Forelimb muscle (tissue), 1 donor: ENCODE measurements at regions not wholly inside any gene's neighbourhood (a gene's known extent, or its start where the extent isn't known, plus 50 kb on each side); places are given as distances from the start of the nearest gene placed in this dataset.

Experiments used
- DNase-seq: peaks from one replicate; pipeline ENCODE4 v3.0.0-alpha.2; 2013; ENCODE audit warnings: low read depth

DNA sequence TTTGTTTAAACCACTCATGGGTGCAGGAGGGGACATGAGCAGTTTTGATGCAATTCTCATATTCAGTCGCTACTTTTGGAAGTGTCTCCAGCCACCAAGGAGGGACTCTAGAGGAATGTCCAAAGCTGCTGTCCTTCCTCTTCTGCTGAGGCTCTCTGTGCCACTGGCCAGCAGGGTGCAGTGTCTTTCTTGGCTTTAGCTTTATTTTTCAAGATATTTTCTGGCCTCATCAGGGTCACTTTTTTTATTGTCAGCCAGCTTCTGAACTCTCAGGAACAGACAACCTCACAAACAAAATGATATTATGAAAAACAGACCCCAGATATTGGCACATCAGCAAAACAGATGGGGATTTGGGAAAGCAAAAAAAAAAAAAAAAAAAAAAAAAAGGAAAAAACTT lies 289.3 kb upstream of the ZSWIM2 start:
- no peak for DNase-seq

DNA sequence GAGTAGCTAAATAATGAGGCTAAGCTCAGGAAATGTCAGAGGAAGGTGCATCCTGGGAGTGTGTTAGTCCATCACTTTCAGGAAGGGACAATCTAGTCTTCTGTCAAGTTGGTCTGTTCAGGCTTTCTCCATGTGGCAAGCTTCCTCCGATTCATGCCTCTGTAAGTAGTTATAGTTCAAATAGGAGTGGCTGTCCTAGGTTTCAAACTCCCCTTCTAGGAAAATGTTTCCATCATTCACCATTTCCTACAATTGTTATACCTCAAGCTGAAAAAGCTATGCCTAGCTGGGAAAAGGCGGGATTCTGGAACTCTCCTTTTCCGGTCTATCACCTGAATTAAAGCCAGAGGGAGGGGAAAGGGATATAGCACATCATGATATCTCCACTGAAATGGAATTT lies 287.7 kb upstream of the ZSWIM2 start:
- no peak for DNase-seq

DNA sequence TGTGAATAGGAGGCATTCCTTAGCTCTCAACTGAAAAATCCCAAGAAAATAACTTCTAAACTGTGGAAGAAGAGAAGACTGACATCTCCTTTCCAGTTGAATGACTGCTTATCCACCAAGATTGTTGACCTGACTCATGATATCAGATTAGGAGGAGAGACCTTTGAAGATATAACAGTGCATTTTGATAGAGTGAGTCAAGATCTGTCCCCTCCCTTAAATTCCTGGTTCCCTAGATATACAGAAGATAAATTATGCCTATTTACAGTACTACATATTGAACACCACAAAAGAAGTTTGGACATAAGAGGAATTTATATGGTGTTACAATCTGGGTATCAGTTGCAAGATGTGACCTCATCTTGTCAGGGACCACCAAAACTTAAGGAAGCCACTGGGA lies 285.3 kb upstream of the ZSWIM2 start:
- no peak for DNase-seq

DNA sequence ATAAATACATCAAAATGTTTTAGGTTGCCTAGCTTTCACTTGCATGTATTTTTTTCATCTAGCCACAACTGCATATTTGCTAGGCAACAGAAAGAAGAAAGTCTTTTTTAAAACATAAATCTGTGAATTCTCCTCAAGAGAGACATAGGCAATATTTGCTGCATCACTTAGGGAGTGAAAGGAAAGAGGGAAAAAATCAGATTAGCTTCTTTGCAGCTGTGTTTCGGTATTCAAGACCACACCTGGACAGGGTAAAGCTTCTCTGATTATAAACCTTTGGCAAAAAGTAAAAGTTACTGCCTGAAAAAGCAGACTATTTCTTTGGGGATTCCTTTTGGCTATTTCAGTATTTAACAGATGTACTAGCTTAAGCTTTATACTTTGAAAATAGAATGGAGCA lies 280.9 kb upstream of the ZSWIM2 start:
- DNase-seq, result no peak

DNA sequence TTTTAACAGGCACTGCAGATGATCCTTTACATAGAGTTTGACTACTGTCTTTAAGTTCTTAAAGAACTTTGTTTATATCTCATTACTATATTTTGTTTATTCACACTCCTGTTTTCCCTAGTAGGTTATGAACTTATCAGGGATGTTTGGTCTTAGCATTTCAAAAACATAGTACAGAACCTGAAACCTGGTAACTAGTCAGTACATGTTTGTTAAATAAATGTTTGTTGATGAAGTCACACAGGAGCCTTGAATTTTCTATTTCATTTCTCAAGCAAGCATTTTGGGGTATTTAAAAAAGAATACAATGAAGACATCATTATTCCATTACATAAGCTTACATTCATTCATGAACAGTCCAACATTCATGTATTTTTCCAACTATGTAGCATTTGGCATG lies 280.3 kb upstream of the ZSWIM2 start:
- DNase-seq, result no peak

DNA sequence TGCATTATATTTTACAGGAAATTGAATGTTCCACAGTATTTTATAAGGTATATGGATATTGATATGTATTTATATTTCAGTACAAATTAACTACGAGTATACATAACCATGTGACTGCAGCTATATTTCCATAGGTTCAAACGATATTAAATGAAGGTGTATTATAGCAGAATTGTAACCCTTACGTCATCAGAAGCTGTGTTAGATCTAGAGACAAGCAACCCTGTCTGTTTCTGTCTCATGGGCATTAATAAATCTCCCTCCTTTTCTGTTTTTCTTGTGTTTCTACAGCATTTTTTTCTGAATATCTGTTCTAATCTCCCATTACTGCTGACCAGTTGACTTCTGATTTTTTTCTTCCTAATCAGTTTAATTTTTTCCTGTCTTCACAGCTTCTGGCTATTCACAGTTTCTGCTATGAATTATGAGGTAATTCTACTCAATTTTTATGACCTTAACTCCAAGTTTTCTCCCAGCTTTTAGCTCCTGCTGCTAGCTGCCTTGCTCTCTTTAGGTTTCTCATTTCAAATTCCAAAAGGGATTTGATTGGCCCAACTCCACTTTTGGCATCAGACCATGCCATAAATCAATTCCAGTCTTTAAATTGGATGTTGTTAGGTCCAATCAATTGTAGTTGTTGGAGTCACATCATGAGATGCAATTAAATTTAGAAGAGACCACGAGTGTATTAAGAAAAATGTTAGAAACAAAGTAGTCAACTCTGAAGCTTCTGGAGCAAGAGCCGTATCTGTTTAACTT lies 277.5 kb upstream of the ZSWIM2 start:
- no peak for DNase-seq

DNA sequence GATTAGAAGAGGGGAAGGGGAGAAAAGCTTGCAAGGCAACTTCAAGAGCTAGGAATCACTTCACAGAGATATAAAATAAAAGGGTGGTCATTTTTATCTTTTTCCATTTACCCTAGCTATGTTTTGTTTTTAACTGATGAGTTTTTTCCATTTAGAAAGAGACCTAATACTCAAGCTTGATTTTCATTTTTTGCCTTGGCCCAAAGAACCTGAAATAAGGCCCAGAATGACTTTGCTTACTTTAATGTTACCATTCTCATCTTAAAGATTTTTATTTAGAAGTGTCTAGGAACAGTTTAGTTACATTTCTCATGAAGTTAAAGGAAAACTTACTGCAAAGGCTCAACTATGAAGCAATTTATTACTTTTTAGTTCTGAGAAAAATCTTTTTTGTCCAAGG lies 276.3 kb upstream of the ZSWIM2 start:
- no peak for DNase-seq

DNA sequence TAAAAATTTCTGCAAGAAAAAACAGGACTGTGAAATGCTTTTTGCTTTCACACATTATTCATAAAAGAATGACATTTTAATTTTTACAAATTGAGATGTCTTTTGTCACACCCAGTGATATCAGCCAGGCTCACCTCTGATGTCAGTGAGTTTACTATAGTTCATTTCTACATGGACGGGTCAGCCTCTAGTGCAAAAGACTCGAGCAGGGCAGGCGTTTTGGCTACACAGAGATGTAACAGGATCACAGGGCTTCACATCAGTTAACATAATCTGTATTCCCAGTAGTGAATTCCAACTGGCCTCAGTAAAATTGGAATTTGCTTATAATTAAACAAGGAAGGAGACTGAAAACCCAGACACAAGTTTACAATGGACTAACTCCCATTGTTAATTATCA lies 275.6 kb upstream of the ZSWIM2 start:
- no peak for DNase-seq

DNA sequence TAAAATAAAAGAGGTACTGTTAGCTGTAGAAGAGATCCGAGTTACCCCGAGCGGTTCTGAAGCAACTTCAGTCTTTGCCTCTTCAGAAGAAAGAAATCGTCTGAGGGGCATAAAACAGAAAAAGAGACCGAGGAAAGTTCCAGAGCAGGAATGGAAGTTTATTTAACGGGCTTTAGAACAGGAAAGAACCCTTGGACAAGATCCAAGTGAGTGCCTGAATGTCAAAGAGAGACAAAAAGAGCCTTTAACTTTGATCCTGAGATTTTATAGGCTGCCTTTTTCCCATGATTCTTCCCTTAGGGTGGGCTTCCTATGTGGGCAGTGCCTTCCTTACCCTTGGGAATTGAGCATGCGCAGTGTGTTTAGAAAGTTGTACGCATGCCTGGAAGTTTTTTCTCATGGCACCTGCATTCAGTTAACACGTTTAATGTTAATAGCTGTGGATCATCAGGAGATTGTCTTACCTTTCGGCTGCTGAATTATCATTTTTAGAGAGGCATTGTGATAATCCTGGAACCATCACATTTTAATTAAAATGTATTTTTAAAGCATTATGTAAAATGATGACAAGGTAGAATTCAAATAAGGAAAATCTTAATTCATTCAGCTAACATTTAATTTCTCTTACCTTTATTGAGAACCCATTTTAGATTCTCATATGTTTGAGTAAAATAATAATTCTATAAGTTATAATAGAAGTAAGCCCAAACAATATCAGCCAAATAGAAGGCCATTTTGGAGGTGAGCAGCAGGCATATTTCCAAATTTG lies 269.5 kb upstream of the ZSWIM2 start:
- DNase-seq, result no peak

DNA sequence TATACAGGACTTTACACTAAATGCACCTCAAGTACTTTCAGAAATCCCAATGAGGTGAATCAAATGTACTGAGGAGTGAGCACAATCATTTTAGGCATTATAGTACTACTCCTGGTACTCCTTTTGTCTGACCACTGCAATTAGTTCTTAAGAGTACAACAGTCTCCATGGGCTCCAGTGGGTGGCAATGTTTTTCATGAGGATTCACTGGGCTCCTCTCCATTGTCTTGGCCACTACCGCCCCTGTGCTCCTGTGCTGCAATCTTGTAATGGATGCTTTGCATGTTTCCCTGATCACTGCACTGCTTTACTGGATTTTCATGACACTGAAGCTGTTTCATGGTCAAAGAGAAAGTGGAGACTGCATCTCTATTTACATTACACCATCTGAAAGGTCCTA lies 268.5 kb upstream of the ZSWIM2 start:
- DNase-seq, result no peak

DNA sequence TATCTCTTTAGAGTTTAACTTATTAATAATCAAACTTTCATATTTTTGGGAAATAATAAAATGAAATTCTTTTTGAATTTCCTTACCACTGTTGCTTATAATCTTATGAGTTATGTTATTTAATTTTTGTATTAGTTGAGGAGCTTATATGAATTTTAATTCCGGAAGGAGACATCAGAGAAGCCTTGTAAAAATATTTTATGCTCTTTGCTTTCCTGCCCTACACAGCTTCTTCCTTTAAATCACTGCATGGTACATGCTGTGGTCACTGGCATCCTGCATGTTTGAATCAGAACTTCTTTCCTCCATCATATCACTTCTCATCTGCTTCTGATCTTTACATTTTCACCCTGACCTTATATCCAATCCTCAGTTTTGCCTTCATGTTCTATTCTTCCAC lies 266.7 kb upstream of the ZSWIM2 start:
- DNase-seq, result no peak

DNA sequence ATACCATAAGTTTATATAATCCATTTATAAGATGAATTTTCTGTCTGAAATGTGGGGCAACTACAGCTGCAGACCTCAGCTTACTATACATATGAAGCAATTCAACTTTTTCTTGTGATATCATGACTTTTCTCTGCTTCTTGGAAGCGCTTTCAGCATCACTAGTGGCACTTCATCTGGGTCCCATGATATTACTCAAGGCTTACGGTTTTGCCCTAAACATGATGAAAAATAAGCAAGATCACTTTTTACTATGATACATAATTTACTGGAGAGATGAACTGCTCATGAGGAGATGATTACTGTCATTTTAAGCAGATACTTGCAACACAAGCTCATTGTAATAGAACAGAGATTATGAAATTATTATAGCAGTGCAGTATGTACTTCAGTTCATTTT lies 258.0 kb upstream of the ZSWIM2 start:
- DNase-seq, result no peak

DNA sequence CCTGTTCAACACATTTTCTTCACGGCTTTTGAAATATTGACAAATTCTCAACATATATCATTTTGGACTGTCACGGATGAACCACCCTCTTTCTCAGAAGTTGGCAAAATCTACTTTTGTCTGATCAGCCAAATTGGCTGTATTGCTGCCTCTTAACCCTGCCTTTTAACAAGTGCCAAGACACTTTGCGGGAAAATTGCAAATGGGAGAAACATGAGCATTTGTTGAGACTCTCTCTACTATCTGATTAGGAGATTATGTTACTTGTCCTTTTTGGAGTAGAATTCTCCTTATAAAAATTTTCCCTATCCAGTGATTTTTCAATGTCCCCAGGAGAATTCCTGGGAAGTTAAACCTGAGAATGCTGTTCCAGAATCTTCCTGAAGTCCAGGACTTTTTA lies 256.2 kb upstream of the ZSWIM2 start:
- DNase-seq, result no peak

DNA sequence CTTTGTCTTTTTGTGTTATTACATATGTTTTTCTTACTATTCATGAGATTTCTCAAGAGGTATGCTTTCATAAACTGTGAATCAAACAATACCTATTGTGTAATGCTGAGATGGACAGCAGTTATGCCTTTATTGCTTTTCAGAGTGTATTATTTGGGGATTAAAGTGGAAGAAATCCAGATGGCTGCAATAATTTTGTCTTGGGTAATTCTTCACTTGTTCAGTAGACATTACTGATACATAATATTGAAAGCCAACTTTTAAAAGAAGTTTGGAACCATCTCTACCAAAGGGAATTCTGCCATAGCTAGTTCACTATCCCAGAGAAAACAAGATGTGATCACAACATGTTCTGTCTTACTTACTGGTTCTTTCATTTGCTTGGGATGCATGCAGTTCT lies 253.4 kb upstream of the ZSWIM2 start:
- peak; percentile 86 for DNase-seq

DNA sequence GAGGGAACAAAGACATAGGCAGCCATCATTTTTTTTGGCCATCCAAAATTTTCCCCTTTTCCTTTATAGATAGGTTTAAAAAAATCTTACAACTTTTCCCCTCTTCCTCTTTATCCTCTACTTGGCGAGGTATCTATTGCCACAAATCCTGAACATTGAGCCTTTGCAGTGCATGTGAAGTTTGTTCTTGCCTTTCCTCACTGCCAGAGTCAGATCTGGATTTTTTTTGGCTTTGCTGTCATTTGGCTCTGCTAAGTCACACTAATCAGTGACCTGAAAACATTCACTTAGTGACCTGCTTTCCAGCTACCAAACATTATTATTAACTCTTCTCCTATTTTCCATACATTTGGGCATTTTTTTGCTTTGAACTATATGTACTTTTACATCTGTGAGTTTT lies 249.2 kb upstream of the ZSWIM2 start:
- no peak for DNase-seq

DNA sequence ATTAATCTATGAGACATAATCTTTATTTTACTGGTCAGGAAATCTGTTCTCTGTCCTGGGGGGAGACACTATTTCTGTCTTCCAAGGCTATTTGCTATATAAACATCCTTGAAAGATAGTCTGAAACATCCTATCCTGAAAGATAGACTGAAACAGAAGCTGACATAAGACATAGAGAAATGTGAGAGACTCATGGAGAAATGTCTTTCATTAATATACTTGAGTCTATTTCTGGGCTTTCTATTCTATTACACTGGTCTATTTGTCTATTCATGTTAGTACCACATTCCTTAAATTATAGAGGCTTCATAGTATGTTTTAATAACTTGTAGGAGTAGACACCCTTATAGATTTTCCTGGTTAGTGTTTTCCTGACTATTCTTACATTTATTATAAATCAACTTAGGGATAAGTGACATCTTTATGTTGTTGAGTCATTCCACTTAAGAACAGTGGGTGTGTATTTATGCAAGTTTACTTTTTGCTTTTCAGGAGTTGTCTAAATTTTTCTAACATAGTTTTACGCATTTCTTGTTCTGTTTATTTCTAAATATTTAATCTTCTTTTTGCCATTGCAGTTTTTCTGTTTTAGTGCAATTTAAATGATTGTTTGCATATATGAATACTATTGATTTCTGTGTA lies 244.9 kb upstream of the ZSWIM2 start:
- DNase-seq, result no peak

DNA sequence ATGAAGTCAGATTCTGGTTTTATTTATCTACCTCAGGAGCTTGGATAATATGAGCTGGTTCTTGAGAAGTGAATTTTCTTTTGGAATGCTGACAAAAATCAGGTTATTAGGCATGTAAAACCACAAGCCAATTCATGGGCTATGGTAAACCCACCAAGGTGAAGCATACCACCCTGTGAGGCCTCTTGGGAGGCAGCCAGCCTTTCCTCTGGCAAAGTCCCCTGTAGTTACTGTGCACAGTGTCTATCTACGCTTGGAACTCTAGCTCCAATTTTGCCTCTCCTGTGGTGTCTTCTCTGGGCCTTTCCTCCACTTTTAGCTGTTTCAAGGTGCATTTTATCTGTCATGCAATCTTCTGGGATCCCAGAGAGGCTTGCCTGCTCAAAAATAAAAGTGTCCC lies 242.7 kb upstream of the ZSWIM2 start:
- no peak for DNase-seq

DNA sequence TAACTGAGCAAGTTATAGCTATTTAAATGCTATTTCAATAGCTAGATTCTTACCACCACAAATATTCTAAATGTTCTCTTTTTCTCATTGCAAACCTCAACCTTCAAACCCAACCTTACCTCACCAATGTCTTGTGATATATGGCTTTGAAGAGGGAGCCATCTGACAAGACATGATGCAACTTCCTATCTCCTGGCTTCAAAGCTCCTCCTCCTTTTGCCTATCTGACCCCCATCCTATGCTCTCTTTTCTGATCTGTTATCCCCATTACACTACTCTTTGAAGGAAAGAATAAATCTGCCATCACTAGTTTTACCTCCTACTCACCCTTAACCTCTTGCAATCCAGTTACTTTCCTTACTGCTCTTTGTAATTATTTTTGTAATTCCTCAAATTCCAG lies 235.6 kb upstream of the ZSWIM2 start:
- DNase-seq, result no peak

DNA sequence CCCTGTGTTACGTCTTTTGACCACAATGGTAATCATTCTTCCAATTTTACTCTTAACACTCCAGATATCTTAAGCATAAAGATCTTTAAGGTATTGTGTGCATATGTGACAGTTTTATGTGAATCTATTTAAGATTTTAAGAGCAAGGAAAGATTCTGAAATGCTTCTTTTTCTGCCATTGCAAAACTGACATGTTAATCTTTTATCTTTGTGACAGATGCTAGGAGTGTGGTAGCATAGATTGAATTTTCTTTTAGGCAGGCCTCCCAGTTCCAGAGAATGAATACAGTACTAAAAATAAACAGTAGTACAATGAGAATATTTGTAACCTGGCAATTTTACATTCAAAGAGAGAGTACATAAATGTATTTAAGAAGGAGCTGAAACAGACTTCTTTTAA lies 232.5 kb upstream of the ZSWIM2 start:
- DNase-seq, result no peak

DNA sequence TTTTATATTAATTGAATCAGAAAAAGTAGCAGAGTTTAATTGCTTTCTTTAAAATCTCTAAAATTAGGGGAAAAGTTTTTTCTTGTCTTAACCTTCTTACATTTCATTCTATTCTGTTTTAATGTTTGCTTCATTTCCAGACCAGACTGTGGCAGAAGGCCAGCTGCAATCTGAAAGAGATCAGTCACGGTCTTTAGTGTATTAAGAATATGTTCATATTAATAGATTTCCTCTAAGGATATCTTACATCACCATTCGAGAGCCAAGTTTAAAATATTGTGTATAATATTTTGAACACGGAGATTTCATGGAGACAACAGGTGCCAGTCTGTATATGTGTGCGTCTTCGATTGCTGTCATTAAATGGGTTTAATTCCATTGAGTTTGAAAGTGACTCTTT lies 230.9 kb upstream of the ZSWIM2 start:
- no peak for DNase-seq

DNA sequence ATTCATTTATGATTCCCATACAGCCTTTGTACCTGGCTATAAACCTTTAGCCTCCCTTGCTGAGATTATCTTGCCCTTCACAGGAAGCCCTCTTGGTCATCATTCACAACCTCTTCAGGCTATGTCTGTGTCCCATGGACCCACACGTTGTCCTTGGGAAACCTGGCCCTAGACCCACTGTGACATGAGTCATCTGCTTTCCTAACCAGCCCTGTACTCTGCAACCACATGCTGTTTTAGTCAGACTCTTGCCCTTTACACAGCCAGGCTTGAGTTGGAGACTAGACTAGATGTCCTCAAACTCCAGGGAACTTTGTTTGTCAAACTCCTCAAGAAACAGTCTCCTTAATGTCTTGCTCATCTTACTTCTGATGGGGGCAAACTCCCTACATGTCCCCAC lies 229.3 kb upstream of the ZSWIM2 start:
- DNase-seq, result no peak

DNA sequence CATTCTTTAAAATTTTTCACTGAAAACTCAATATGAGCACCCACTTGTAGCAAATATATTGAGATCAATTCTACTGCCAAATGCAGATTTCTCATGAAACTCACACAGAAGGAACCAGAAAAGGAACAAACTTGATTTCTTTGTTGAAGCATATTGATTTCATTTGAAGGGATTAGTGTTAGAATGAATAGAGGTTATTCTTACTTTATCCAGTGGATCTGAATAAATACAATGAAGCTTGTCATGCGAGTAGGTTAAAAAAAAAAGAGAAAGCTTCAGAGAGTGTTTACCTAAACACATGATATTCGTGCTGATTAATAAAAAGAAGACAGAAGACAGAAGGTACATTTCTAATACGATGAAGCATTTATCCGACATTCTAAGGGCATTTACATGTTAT lies 226.7 kb upstream of the ZSWIM2 start:
- no peak for DNase-seq

DNA sequence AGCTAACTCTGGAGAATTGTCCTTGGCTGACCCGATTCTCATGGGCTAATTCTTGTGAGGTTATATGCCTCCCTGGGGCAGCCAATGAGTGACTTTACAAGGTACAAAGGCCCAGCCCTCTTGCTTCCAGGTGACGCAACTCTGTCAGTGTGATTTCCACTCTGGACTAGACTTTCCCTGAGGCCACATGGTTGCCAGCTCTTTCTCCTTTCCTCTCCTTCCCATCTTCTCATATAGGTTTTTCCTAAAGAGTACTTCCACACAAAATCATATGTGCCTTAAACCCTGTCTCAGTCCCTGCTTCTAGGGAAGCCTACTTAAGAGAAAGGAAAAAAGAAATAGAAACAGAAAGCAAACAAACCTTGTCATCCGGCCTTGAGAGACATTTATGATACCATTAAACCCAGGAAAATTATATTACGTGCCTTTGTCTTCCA lies 226.2 kb upstream of the ZSWIM2 start:
- DNase-seq, result no peak
